OCI-LY7 (cell line): ENCODE measurements at regions not wholly inside any gene's neighbourhood (a gene's known extent, or its start where the extent isn't known, plus 50 kb on each side); places are given as distances from the start of the nearest gene placed in this dataset.

ENCODE experiments used
- CTCF ChIP-seq: fragments of 200-600 bp; sonication (generic); conservative IDR thresholded peaks from 2 replicates; pipeline ENCODE4 v1.5.1; 2014; ENCODE audit warnings: mild to moderate bottlenecking, antibody characterized with exemption, low read length, moderate library complexity, mixed read lengths
- EZH2phosphoT487 ChIP-seq: fragments of 200-600 bp; sonication (generic); IDR thresholded peaks from 2 replicates; pipeline ENCODE4 v1.6.1; 2018; ENCODE audit warnings: low read depth, borderline replicate concordance, mild to moderate bottlenecking, mixed run types, antibody characterized with exemption, low read length, moderate library complexity, mixed read lengths

DNA sequence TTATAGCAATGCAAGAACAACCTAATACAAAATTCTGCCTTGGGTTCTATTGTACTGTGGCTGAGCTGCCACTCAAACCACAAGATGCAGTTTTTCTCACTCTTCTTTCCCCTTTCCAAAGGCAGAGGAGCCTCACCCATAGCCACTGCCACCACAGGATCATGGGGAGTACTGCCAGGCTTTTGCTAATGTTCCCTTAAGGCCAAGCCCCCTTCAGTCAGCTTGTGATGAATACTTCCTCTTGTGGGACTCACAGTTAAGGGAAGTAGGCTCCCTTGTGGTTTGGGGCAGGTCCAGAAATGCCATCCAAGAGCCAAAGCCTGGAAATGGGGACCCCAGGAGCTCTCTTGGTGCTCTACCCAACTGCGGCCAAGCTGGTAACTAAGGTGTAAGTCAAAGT lies 258.7 kb downstream of the SPATA31D1 start:
- 0 out of 2 replicates have a peak, but pooled peaks have one; percentile 11 for TF ChIP-seq CTCF
- no peak for TF ChIP-seq EZH2phosphoT487
